BE2C (cell line): ENCODE measurements at regions not wholly inside any gene's neighbourhood (a gene's known extent, or its start where the extent isn't known, plus 50 kb on each side); places are given as distances from the start of the nearest gene placed in this dataset.

Experiments
- DNase-seq: peaks from one replicate; pipeline ENCODE4 v3.0.0-alpha.2; 2020
- H3K27me3 ChIP-seq: fragments of 250-450 bp; sonication (Bioruptor Pico); 2 replicates; pipeline ENCODE4 v1.5.1; 2020; ENCODE audit warnings: mild to moderate bottlenecking
- H3K36me3 ChIP-seq: fragments of 250-450 bp; sonication (Bioruptor Pico); 2 replicates; pipeline ENCODE4 v1.5.1; 2020; ENCODE audit warnings: mild to moderate bottlenecking
- H3K4me1 ChIP-seq: fragments of 250-450 bp; sonication (Bioruptor Pico); 2 replicates; pipeline ENCODE4 v1.5.1; 2020
- H3K4me3 ChIP-seq: 2 replicates; pipeline ENCODE4 v1.5.1; 2011; ENCODE audit warnings: low read depth, low read length
- H3K9me3 ChIP-seq: fragments of 250-450 bp; sonication (Bioruptor Pico); 2 replicates; pipeline ENCODE4 v1.5.1; 2020
- CTCF ChIP-seq: IDR thresholded peaks from 2 replicates; pipeline ENCODE4 v1.5.1; 2012; ENCODE audit warnings: mild to moderate bottlenecking, low read depth, low read length

GRCh38 chr17:11144358-11145233, 96.4 kb upstream of the SHISA6 start:
- no peak for DNase-seq
- Histone ChIP-seq H3K4me1 (no peaks in the 10 kb centered on the region), H3K4me3 (no peak overlapping the region), H3K9me3 (no peaks in the 10 kb centered on the region), H3K27me3 (no peaks in the 10 kb centered on the region), H3K36me3 (no peaks in the 10 kb centered on the region)
- peak; percentile 36 for TF ChIP-seq CTCF

GRCh38 chr17:11142231-11142630, 98.8 kb upstream of the SHISA6 start:
- H3K4me3 ChIP-seq: no peak overlapping the region
- DNase-seq: no peak
- no peak for TF ChIP-seq CTCF
- H3K36me3 ChIP-seq: no peaks in the 10 kb centered on the region
- no peaks in the 10 kb centered on the region for H3K4me1 ChIP-seq
- H3K9me3 ChIP-seq: no peaks in the 10 kb centered on the region
- H3K27me3 ChIP-seq: no peaks in the 10 kb centered on the region

- DNase-seq: no peak
- Histone ChIP-seq H3K4me1 (no peaks in the 10 kb centered on the region), H3K27me3 (no peaks in the 10 kb centered on the region), H3K36me3 (no peaks in the 10 kb centered on the region), H3K9me3 (no peaks in the 10 kb centered on the region), H3K4me3 (no peak overlapping the region)
- no peak for TF ChIP-seq CTCF
Observed at GRCh38 chr17:11140501-11140900, 100.5 kb upstream of the SHISA6 start.

GRCh38 chr17:11140043-11140442, 101.0 kb upstream of the SHISA6 start:
- H3K4me3 ChIP-seq: no peak overlapping the region
- no peak for DNase-seq
- no peaks in the 10 kb centered on the region for H3K9me3 ChIP-seq
- no peaks in the 10 kb centered on the region for H3K27me3 ChIP-seq
- H3K36me3 ChIP-seq: no peaks in the 10 kb centered on the region
- TF ChIP-seq CTCF: no peak
- no peaks in the 10 kb centered on the region for H3K4me1 ChIP-seq

- no peaks in the 10 kb centered on the region for H3K4me1 ChIP-seq
- DNase-seq: no peak
- H3K27me3 ChIP-seq: no peaks in the 10 kb centered on the region
- no peaks in the 10 kb centered on the region for H3K9me3 ChIP-seq
- no peak for TF ChIP-seq CTCF
- H3K36me3 ChIP-seq: no peaks in the 10 kb centered on the region
- no peak overlapping the region for H3K4me3 ChIP-seq
Observed at GRCh38 chr17:11138023-11138422, 103.0 kb upstream of the SHISA6 start.

GRCh38 chr17:11135819-11136218, 105.2 kb upstream of the SHISA6 start:
- no peaks in the 10 kb centered on the region for H3K36me3 ChIP-seq
- no peak for TF ChIP-seq CTCF
- H3K9me3 ChIP-seq: no peaks in the 10 kb centered on the region
- no peaks in the 10 kb centered on the region for H3K27me3 ChIP-seq
- H3K4me1 ChIP-seq: no peaks in the 10 kb centered on the region
- H3K4me3 ChIP-seq: no peak overlapping the region
- no peak for DNase-seq
